OCI-LY7 (cell line): ENCODE measurements at regions not wholly inside any gene's neighbourhood (a gene's known extent, or its start where the extent isn't known, plus 50 kb on each side); places are given as distances from the start of the nearest gene placed in this dataset.

Source experiments
- BruUV-seq: library from RNA; stranded (reverse); fragments of 400-500 nt; replicated peaks from 2 replicates; lab custom pipeline; 2021; lab: Mats Ljungman, UMichigan
- CTCF ChIA-PET: fragments of 300-600 bp; sonication (Branson Sonifier 250); formaldehyde crosslinking; loops from one replicate; lab custom pipeline; 2022; ENCODE audit warnings: antibody characterized with exemption; ENCODE audit not compliant: unreplicated experiment; lab: Charles Lee
- POLR2A ChIA-PET: fragments of 300-600 bp; sonication (Branson Sonifier 250); formaldehyde crosslinking; loops from one replicate; lab custom pipeline; 2022; ENCODE audit warnings: antibody characterized with exemption; lab: Charles Lee
- DNase-seq: peaks from one replicate; pipeline ENCODE4 v3.0.0-alpha.2; 2015; ENCODE audit warnings: low spot score
- H2AFZ ChIP-seq: fragments of 200-600 bp; sonication (generic), shearing (Covaris generic); 2 replicates; pipeline ENCODE4 v1.6.1; 2014; ENCODE audit warnings: mild to moderate bottlenecking, antibody characterized with exemption, low read length, moderate library complexity
- H3K27ac ChIP-seq: fragments of 200-600 bp; sonication (generic); 2 replicates; pipeline ENCODE4 v1.5.1; 2014; ENCODE audit warnings: mixed run types, low read depth, mild to moderate bottlenecking, moderate library complexity, low read length, inconsistent platforms; ENCODE audit not compliant: poor library complexity, severe bottlenecking
- H3K36me3 ChIP-seq: fragments of 200-600 bp; sonication (generic); 2 replicates; pipeline ENCODE4 v1.6.1; 2014; ENCODE audit warnings: mild to moderate bottlenecking, antibody characterized with exemption, low read length, moderate library complexity, mixed read lengths; ENCODE audit not compliant: insufficient read depth
- H3K4me1 ChIP-seq: fragments of 200-600 bp; sonication (generic); 2 replicates; pipeline ENCODE4 v1.5.1; 2014; ENCODE audit warnings: mild to moderate bottlenecking, low read length; ENCODE audit not compliant: insufficient read depth, poor library complexity, severe bottlenecking
- H3K4me2 ChIP-seq: fragments of 200-600 bp; sonication (generic); 2 replicates; pipeline ENCODE4 v1.6.1; 2014; ENCODE audit warnings: mild to moderate bottlenecking, low read length
- H3K4me3 ChIP-seq: fragments of 200-600 bp; sonication (generic); 2 replicates; pipeline ENCODE4 v1.5.1; 2014; ENCODE audit warnings: mild to moderate bottlenecking, low read depth, low read length; ENCODE audit not compliant: poor library complexity, severe bottlenecking
- H3K79me2 ChIP-seq: fragments of 200-600 bp; sonication (generic); 2 replicates; pipeline ENCODE4 v1.6.1; 2016; ENCODE audit warnings: low read depth, mild to moderate bottlenecking, low read length, moderate library complexity, mixed read lengths; ENCODE audit not compliant: insufficient read depth
- H3K9me2 ChIP-seq: fragments of 200-600 bp; sonication (generic); 2 replicates; pipeline ENCODE4 v1.6.1; 2016; ENCODE audit warnings: mild to moderate bottlenecking, low read length, mixed read lengths; ENCODE audit not compliant: insufficient read depth
- H3K9me3 ChIP-seq: fragments of 200-600 bp; sonication (generic); 2 replicates; pipeline ENCODE4 v1.6.1; 2014; ENCODE audit warnings: mild to moderate bottlenecking, mixed run types, low read length, mixed read lengths
- H4K20me1 ChIP-seq: fragments of 200-600 bp; sonication (generic); 2 replicates; pipeline ENCODE4 v1.6.1; 2014; ENCODE audit warnings: mild to moderate bottlenecking, antibody characterized with exemption, low read length, moderate library complexity, mixed read lengths; ENCODE audit not compliant: insufficient read depth
- EZH2phosphoT487 ChIP-seq: fragments of 200-600 bp; sonication (generic); IDR thresholded peaks from 2 replicates; pipeline ENCODE4 v1.6.1; 2018; ENCODE audit warnings: low read depth, borderline replicate concordance, mild to moderate bottlenecking, mixed run types, antibody characterized with exemption, low read length, moderate library complexity, mixed read lengths
- intact Hi-C: fragments of 100-400 bp; cut with micrococcal nuclease; formaldehyde crosslinking; loops from one replicate; pipeline ENCODE4 v1.10.0; 2022; ENCODE audit not compliant: unreplicated experiment
- TF ChIP-seq, protein P1 (sequence below): fragments of 200-600 bp; sonication (generic); conservative IDR thresholded peaks from 2 replicates; pipeline ENCODE4 v1.5.1; 2014; ENCODE audit warnings: mild to moderate bottlenecking, antibody characterized with exemption, low read length, moderate library complexity, mixed read lengths

DNA sequence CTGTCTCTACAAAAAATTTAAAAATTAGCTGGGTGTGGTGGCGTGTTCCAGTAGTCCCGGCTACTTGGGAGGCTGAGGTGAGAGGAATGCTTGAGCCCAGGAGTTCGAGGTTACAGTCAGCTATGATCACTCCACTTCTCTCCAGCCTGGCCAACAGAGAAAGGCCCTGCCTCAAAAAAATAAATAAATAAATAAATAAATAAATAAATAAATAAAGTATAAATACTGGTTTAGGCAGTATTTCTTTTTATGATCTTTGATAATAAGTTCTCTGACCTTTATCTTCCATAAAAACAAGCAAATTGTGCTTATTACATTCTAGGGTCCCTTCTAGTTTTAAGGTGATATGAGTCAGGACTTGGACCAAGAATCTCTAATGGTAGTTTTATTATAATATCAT, 320.3 kb downstream of the PCDH19 start:
- no peaks in the 10 kb centered on the region for H3K36me3 ChIP-seq
- H3K9me3 ChIP-seq = no peaks in the 10 kb centered on the region
- H3K4me2 ChIP-seq = no peak overlapping the region
- no peak overlapping the region for H3K4me3 ChIP-seq
- no peaks in the 10 kb centered on the region for H3K9me2 ChIP-seq
- H3K79me2 ChIP-seq = no peaks in the 10 kb centered on the region
- TF ChIP-seq, protein P1, sequence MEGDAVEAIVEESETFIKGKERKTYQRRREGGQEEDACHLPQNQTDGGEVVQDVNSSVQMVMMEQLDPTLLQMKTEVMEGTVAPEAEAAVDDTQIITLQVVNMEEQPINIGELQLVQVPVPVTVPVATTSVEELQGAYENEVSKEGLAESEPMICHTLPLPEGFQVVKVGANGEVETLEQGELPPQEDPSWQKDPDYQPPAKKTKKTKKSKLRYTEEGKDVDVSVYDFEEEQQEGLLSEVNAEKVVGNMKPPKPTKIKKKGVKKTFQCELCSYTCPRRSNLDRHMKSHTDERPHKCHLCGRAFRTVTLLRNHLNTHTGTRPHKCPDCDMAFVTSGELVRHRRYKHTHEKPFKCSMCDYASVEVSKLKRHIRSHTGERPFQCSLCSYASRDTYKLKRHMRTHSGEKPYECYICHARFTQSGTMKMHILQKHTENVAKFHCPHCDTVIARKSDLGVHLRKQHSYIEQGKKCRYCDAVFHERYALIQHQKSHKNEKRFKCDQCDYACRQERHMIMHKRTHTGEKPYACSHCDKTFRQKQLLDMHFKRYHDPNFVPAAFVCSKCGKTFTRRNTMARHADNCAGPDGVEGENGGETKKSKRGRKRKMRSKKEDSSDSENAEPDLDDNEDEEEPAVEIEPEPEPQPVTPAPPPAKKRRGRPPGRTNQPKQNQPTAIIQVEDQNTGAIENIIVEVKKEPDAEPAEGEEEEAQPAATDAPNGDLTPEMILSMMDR = no peak
- no peak for TF ChIP-seq EZH2phosphoT487
- ChIA-PET CTCF (no interaction called here), POLR2A (no interaction called here)
- BruUV-seq = no TSS peak
- H3K4me1 ChIP-seq = no peaks in the 10 kb centered on the region
- intact Hi-C loops = no loop called here
- no peak overlapping the region for H3K27ac ChIP-seq
- no peak overlapping the region for H2AFZ ChIP-seq
- DNase-seq = no peak
- H4K20me1 ChIP-seq = no peaks in the 10 kb centered on the region

DNA sequence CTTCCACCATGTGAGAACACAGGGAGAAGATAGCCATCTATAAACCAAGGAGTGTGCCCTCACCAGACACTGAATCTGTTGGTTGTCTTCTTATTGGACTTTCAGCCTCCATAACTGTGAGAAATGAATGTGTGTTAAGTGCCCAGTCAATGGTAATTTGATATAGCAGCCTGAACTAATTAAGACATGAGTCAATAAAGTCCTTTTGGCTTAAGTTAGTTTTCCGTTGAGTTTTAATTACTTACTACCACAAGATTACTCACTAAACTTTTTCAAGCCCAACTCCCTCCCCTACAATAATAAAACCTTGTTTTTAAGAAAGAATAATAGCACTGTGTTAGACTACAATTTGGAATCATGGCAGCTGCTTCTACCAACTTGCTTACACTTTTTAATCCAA, 324.2 kb downstream of the PCDH19 start:
- no peaks in the 10 kb centered on the region for H3K36me3 ChIP-seq
- no peak for TF ChIP-seq EZH2phosphoT487
- TF ChIP-seq, protein P1 = no peak
- no peak for DNase-seq
- H3K4me3 ChIP-seq = no peak overlapping the region
- intact Hi-C loops = no loop called here
- ChIA-PET CTCF (no interaction called here), POLR2A (interaction anchor here (0.6 kb wide), 1 partner anchor 1806 kb away, joined by 5 read pairs; no protein-coding TSS in a partner anchor)
- no peak overlapping the region for H3K4me2 ChIP-seq
- H3K9me2 ChIP-seq = no peaks in the 10 kb centered on the region
- H4K20me1 ChIP-seq = no peaks in the 10 kb centered on the region
- no peaks in the 10 kb centered on the region for H3K9me3 ChIP-seq
- no peak overlapping the region for H3K27ac ChIP-seq
- no peaks in the 10 kb centered on the region for H3K4me1 ChIP-seq
- H3K79me2 ChIP-seq = no peaks in the 10 kb centered on the region
- BruUV-seq = no TSS peak
- H2AFZ ChIP-seq = no peak overlapping the region

DNA sequence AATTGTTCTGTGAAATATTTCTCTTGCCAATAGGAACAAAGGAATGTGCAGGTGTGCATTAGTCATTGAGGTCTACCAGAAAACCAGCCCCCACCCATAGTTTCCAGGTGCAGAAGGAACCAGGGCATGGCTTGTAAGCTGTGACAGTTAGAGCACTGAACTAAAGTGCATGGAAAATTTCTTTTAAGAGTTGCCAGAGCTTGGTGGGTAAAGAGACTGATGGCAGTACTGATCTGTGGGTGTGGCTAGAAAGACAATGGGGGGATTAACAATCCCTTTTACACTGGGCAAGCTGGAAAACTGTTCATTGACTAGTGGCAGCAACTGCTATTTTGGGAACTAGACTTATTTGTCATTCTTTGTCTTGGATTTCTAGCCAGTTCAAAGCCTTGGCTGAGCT, 326.9 kb downstream of the PCDH19 start:
- H4K20me1 ChIP-seq = no peaks in the 10 kb centered on the region
- CTCF ChIA-PET = no interaction called here
- H2AFZ ChIP-seq = no peak overlapping the region
- H3K27ac ChIP-seq = no peak overlapping the region
- H3K4me1 ChIP-seq = no peaks in the 10 kb centered on the region
- no peaks in the 10 kb centered on the region for H3K9me2 ChIP-seq
- H3K4me3 ChIP-seq = no peak overlapping the region
- intact Hi-C loops = no loop called here
- no peak overlapping the region for H3K4me2 ChIP-seq
- no TSS peak for BruUV-seq
- TF ChIP-seq, protein P1 = no peak
- TF ChIP-seq EZH2phosphoT487 = no peak
- H3K36me3 ChIP-seq = no peaks in the 10 kb centered on the region
- H3K9me3 ChIP-seq = no peaks in the 10 kb centered on the region
- H3K79me2 ChIP-seq = no peaks in the 10 kb centered on the region
- POLR2A ChIA-PET = no interaction called here
- DNase-seq = no peak
